Neural crest cell (in vitro differentiated cells): ENCODE measurements at regions not wholly inside any gene's neighbourhood (a gene's known extent, or its start where the extent isn't known, plus 50 kb on each side); places are given as distances from the start of the nearest gene placed in this dataset.

Experiments used
- DNase-seq: peaks from one replicate; pipeline ENCODE4 v3.0.0; 2021; ENCODE audit warnings: low read depth, mixed read lengths, low spot score
- H3K27ac Mint-ChIP-seq: one replicate; pipeline ENCODE4 v1.8.0; 2021; ENCODE audit warnings: mild to moderate bottlenecking, mixed read lengths; ENCODE audit not compliant: unreplicated experiment
- H3K27me3 Mint-ChIP-seq: 2 replicates; pipeline ENCODE4 v1.8.0; 2021; ENCODE audit warnings: low read depth, mild to moderate bottlenecking, mixed read lengths
- H3K36me3 Mint-ChIP-seq: 2 replicates; pipeline ENCODE4 v1.8.0; 2021; ENCODE audit warnings: low read depth, mild to moderate bottlenecking, mixed read lengths
- H3K4me1 Mint-ChIP-seq: 2 replicates; pipeline ENCODE4 v1.8.0; 2021; ENCODE audit warnings: mixed read lengths
- H3K4me3 Mint-ChIP-seq: one replicate; pipeline ENCODE4 v1.8.0; 2021; ENCODE audit warnings: mild to moderate bottlenecking, mixed read lengths
- H3K9me3 Mint-ChIP-seq: 2 replicates; pipeline ENCODE4 v1.8.0; 2021; ENCODE audit warnings: mixed read lengths
- TF ChIP-seq, protein P1 (sequence below): fragments of 200-600 bp; sonication (generic); conservative IDR thresholded peaks from 2 replicates; pipeline ENCODE4 v1.5.0; 2021; ENCODE audit warnings: antibody characterized with exemption, mild to moderate bottlenecking

DNA sequence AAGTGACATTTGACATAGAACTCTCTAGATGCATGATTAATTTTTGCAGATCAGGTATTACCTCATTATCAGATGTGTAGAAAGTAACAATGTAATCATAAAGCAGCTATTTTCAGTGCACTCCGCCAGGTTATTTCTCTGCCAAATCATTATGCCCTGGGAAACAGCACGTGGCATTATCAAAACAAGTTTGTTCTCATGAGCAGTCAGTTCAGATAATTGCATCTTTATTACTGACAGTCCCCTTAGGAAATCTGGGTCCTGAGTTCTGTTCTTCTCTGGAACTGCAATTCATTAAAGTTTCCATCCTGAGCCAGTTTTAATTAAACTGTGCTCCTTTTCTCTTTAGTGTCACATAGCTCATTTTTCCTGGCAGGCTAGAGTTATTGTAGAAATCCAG is 94.7 kb upstream of the KRR1 start:
- TF ChIP-seq, protein P1, sequence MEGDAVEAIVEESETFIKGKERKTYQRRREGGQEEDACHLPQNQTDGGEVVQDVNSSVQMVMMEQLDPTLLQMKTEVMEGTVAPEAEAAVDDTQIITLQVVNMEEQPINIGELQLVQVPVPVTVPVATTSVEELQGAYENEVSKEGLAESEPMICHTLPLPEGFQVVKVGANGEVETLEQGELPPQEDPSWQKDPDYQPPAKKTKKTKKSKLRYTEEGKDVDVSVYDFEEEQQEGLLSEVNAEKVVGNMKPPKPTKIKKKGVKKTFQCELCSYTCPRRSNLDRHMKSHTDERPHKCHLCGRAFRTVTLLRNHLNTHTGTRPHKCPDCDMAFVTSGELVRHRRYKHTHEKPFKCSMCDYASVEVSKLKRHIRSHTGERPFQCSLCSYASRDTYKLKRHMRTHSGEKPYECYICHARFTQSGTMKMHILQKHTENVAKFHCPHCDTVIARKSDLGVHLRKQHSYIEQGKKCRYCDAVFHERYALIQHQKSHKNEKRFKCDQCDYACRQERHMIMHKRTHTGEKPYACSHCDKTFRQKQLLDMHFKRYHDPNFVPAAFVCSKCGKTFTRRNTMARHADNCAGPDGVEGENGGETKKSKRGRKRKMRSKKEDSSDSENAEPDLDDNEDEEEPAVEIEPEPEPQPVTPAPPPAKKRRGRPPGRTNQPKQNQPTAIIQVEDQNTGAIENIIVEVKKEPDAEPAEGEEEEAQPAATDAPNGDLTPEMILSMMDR, result no peak
- Mint-ChIP-seq H3K36me3 (peaks cover 2% of the 10 kb centered on the region), H3K4me3 (no peak overlapping the region), H3K27me3 (no peaks in the 10 kb centered on the region), H3K27ac (no peak overlapping the region), H3K4me1 (peaks cover 20% of the 10 kb centered on the region), H3K9me3 (peaks cover 3% of the 10 kb centered on the region)
- no peak for DNase-seq

DNA sequence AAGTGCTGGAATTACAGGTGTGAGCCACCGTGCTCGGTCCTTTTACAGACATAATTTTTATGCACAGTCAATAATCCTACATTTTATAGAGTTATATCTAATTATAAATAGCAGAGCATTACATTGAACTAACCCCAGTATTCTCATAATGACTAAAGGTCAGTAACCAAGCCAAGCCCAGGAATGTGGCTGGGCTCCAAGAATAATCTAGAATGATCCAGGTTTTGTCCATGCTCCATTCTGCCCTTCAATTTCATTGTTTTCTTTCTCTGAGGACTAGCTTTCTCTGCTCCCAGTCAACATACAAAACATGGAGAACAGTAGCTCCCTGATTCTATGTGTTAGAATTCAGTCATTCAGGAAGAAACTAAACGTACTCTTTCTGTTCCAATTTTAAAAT is 92.1 kb upstream of the KRR1 start:
- Mint-ChIP-seq H3K4me3 (no peak overlapping the region), H3K27ac (no peak overlapping the region)

DNA sequence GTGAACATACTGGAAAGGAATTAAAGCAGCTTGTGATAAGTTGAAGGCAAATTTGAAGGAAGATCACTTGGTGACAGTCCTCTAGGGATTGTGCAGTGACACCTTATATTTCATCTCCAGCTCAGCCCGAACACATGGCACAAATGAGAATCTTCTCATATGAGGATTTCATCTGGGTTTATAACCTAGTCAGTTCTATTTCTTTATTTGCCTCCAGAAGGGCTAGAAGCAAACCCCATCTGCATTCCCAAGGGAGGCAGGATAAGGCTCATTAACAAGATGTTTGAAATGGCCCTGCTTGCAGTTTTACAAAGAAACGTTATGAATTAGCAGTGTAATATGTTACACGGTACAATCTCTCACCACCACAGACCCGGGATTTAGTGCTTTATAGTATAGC is 90.7 kb upstream of the KRR1 start:
- TF ChIP-seq, protein P1, result no peak
- Mint-ChIP-seq H3K36me3 (peaks cover 2% of the 10 kb centered on the region), H3K9me3 (peaks cover 9% of the 10 kb centered on the region), H3K27ac (no peak overlapping the region), H3K27me3 (no peaks in the 10 kb centered on the region), H3K4me1 (peaks cover 15% of the 10 kb centered on the region), H3K4me3 (no peak overlapping the region)
- DNase-seq, result no peak

More for the DNA sequence above, 92.1 kb upstream of the KRR1 start:
- TF ChIP-seq, protein P1, result no peak
- Mint-ChIP-seq H3K27me3 (no peaks in the 10 kb centered on the region), H3K4me1 (peaks cover 20% of the 10 kb centered on the region), H3K9me3 (peaks cover 9% of the 10 kb centered on the region), H3K36me3 (peaks cover 2% of the 10 kb centered on the region)
- no peak for DNase-seq

DNA sequence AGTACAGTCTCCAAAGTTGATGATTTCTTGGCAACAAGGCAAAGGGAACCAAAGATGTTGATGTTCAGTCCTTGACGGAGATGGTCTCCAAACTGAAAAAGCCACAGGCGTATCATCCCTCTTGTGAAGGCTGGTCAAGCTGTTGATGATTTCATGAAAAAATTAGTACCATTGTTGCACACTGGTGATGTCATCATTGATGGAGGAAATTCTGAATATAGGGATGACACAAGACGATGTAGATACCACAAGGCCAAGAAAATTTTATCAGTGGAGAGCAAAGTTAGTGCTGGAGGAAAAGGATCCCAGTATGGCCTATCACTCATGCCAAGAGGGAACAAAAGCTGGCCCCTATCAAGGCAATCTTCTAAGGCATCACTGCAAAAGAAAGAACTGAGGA is 88.7 kb upstream of the KRR1 start:
- Mint-ChIP-seq H3K4me3 (no peak overlapping the region), H3K9me3 (peaks cover 9% of the 10 kb centered on the region), H3K27me3 (no peaks in the 10 kb centered on the region), H3K27ac (no peak overlapping the region), H3K4me1 (peaks cover 3% of the 10 kb centered on the region), H3K36me3 (peaks cover 2% of the 10 kb centered on the region)
- TF ChIP-seq, protein P1, result no peak
- DNase-seq, result no peak

DNA sequence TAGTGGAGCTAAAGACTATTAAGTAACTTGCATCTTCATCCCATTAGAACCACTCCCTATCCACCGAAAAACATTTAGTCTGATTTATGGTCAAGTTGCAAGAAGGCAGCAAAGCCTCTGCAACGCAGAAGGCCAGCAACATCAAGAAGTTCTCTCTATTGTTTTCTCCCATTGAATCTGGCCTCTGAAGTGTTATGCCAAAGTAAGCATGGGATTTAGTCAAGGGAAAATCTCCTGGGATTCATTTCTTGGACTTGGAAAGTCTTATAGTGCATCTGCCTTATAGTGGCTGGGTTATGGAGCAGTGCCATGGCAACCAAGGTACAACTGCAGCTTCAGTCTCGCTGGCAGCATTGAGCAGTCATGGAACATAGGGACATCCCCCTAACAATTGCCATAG is 87.7 kb upstream of the KRR1 start:
- no peak for DNase-seq
- peaks cover 2% of the 10 kb centered on the region for H3K36me3 Mint-ChIP-seq
- TF ChIP-seq, protein P1, result no peak
- H3K4me1 Mint-ChIP-seq, result peaks cover 3% of the 10 kb centered on the region
- H3K27ac Mint-ChIP-seq, result no peak overlapping the region
- no peaks in the 10 kb centered on the region for H3K27me3 Mint-ChIP-seq
- H3K4me3 Mint-ChIP-seq, result no peak overlapping the region
- H3K9me3 Mint-ChIP-seq, result peaks cover 13% of the 10 kb centered on the region

DNA sequence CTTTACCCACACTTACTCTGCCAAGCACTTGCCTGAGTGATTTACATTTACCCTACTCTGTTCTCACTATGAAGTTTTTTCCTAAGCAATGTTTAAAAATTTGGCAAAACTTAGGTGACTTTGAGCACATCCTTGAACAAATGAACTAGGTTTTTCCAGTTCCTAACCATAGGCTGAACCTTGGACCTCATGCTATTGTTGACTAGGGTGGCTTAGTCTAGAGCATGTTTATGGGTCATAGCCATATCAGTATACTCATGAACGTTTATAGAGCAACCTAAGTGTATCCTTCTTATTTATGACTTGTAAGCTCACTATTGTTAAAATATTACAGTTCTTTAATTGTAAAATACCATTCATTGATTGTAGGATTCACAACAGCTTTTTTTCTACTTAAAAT is 85.0 kb upstream of the KRR1 start:
- H3K27ac Mint-ChIP-seq, result no peak overlapping the region
- H3K36me3 Mint-ChIP-seq, result no peaks in the 10 kb centered on the region
- no peak overlapping the region for H3K4me3 Mint-ChIP-seq
- no peaks in the 10 kb centered on the region for H3K27me3 Mint-ChIP-seq
- H3K4me1 Mint-ChIP-seq, result no peaks in the 10 kb centered on the region
- peaks cover 12% of the 10 kb centered on the region for H3K9me3 Mint-ChIP-seq
- no peak for DNase-seq
- TF ChIP-seq, protein P1, result no peak
